LoVo (cell line): ENCODE measurements at regions not wholly inside any gene's neighbourhood (a gene's known extent, or its start where the extent isn't known, plus 50 kb on each side); places are given as distances from the start of the nearest gene placed in this dataset.
"Not testable (repeated sequence)": the region's sequence is repeated elsewhere in the genome, so short reads cannot be mapped to it uniquely, and the experiment has no call there.

Experiments used
- DNase-seq: peaks from one replicate; pipeline ENCODE4 v3.0.0-alpha.2; 2016; ENCODE audit warnings: low spot score

- no peak for DNase-seq
Observed at GRCh38 chr22:46026899-46027210, 49.9 kb upstream of the WNT7B start.

- peak; percentile 76 for DNase-seq
Observed at GRCh38 chr22:46027211-46028105, 50.5 kb upstream of the WNT7B start.

GRCh38 chr22:46028106-46028991, 51.4 kb upstream of the WNT7B start:
- DNase-seq, result no peak

- DNase-seq, result no peak
Observed at GRCh38 chr22:46029036-46029435, 52.1 kb upstream of the WNT7B start.

- no peak for DNase-seq
Observed at GRCh38 chr22:46029574-46030200, 52.7 kb upstream of the WNT7B start.

- no peak for DNase-seq
Observed at GRCh38 chr22:46030231-46030880, 53.4 kb upstream of the WNT7B start.

- DNase-seq, result no peak
Observed at GRCh38 chr22:46031066-46031465, 54.1 kb upstream of the WNT7B start.

GRCh38 chr22:46031557-46031956, 54.6 kb upstream of the WNT7B start:
- no peak for DNase-seq

- no peak for DNase-seq
Observed at GRCh38 chr22:46031965-46032851, 55.2 kb upstream of the WNT7B start.

- no peak for DNase-seq
Observed at GRCh38 chr22:46033256-46034200, 56.6 kb upstream of the WNT7B start.

- DNase-seq, result not testable (repeated sequence)
Observed at GRCh38 chr22:46034480-46034879, 57.5 kb upstream of the WNT7B start.

- DNase-seq, result no peak
Observed at GRCh38 chr22:46035380-46035741, 58.4 kb upstream of the WNT7B start.

- DNase-seq, result peak; percentile 100
Observed at GRCh38 chr22:46035742-46036557, 59.0 kb upstream of the WNT7B start.

- DNase-seq, result peak; percentile 62
Observed at GRCh38 chr22:46036558-46037408, 59.8 kb upstream of the WNT7B start.

- no peak for DNase-seq
Observed at GRCh38 chr22:46038174-46038487, 61.2 kb upstream of the WNT7B start.

GRCh38 chr22:46038516-46039430, 61.8 kb upstream of the WNT7B start:
- no peak for DNase-seq

GRCh38 chr22:46039535-46039934, 62.6 kb upstream of the WNT7B start:
- no peak for DNase-seq
